B cell (primary cell): ENCODE measurements at regions not wholly inside any gene's neighbourhood (a gene's known extent, or its start where the extent isn't known, plus 50 kb on each side); places are given as distances from the start of the nearest gene placed in this dataset.

ENCODE experiments used
- ATAC-seq: fragments of 200-7000 bp; cut with Tn5 transposase; one replicate; pipeline ENCODE4 v1.10.0; 2021; ENCODE audit warnings: low read depth, mild to moderate bottlenecking, moderate number of reproducible peaks, moderate library complexity
- CTCF ChIA-PET: fragments of 350-600 bp; sonication (Branson Sonifier 250); formaldehyde crosslinking; loops from one replicate; lab custom pipeline; 2021; ENCODE audit warnings: antibody characterized with exemption, inconsistent platforms; lab: Charles Lee
- POLR2A ChIA-PET: fragments of 350-600 bp; sonication (Branson Sonifier 250); formaldehyde crosslinking; loops from one replicate; lab custom pipeline; 2021; ENCODE audit warnings: antibody characterized with exemption; lab: Charles Lee
- DNase-seq: peaks from one replicate; pipeline ENCODE4 v3.0.0; 2013
- H2AFZ ChIP-seq: 2 replicates; pipeline ENCODE4 v1.6.1; 2012; ENCODE audit warnings: mild to moderate bottlenecking, low read depth, low read length; ENCODE audit not compliant: insufficient read depth, poor library complexity, severe bottlenecking
- H3K27ac ChIP-seq, 2 donors: 1 replicate in 1 of 2; 2 replicates in 1 of 2; pipeline ENCODE4 v1.5.1; 2012 to 2013; ENCODE audit warnings: low read length in 2 of 2, mild to moderate bottlenecking in 2 of 2, moderate library complexity in 1 of 2
- H3K27me3 ChIP-seq, 4 experiments: fragments of 200-600 bp in 1 of 4; sonication (generic) in 1 of 4; replicated peaks in 1 of 4; 1 replicate in 2 of 4; 2 replicates in 2 of 4; pipeline versions ENCODE4 v1.6.1 to v1.7.0; 2013 to 2016; ENCODE audit warnings: low read length in 3 of 4, mild to moderate bottlenecking in 2 of 4, mixed read lengths in 1 of 4, moderate library complexity in 1 of 4; ENCODE audit not compliant: insufficient read depth in 4 of 4, control insufficient read depth in 3 of 4; ENCODE audit errors: control extremely low read depth in 1 of 4
- H3K36me3 ChIP-seq, 2 experiments: replicated peaks in 1 of 2; 1 replicate in 1 of 2; 2 replicates in 1 of 2; pipeline versions ENCODE4 v1.6.1 to v1.7.1; 2013; ENCODE audit warnings: low read length in 1 of 2; ENCODE audit not compliant: insufficient read depth in 2 of 2, control insufficient read depth in 1 of 2; ENCODE audit errors: control extremely low read depth in 1 of 2, extremely low read depth in 1 of 2
- H3K4me1 ChIP-seq, 2 donors: fragments of 200-600 bp in 1 of 2; sonication (generic) in 1 of 2; 1 replicate in 1 of 2; 2 replicates in 1 of 2; pipeline versions ENCODE4 v1.5.1 to v1.6.1; 2013 to 2017; ENCODE audit warnings: low read length in 2 of 2; ENCODE audit not compliant: control insufficient read depth in 2 of 2, insufficient read depth in 2 of 2
- H3K4me2 ChIP-seq: replicated peaks from 2 replicates; pipeline ENCODE3; 2012; ENCODE audit warnings: mild to moderate bottlenecking, low read depth, low read length; ENCODE audit not compliant: poor library complexity, severe bottlenecking
- H3K4me3 ChIP-seq, 5 experiments: fragments of 200-600 bp in 1 of 5; sonication (generic) in 1 of 5; 1 replicate in 3 of 5; 2 replicates in 2 of 5; pipeline versions ENCODE4 v1.5.1 to v1.7.0; 2011 to 2016; ENCODE audit warnings: low read length in 4 of 5, mild to moderate bottlenecking in 4 of 5, low read depth in 2 of 5, control low read depth in 1 of 5, moderate library complexity in 1 of 5; ENCODE audit not compliant: insufficient read depth in 1 of 5; ENCODE audit errors: control extremely low read depth in 1 of 5, extremely low read depth in 1 of 5
- H3K79me2 ChIP-seq: fragments of 200-600 bp; sonication (generic); one replicate; pipeline ENCODE4 v1.6.0; 2016; ENCODE audit warnings: low read length; ENCODE audit not compliant: control insufficient read depth, insufficient read depth
- H3K9ac ChIP-seq: fragments of 200-600 bp; sonication (generic); 2 replicates; pipeline ENCODE4 v1.6.1; 2017; ENCODE audit warnings: mild to moderate bottlenecking, low read length, moderate library complexity
- H3K9me3 ChIP-seq, 3 donors: one replicate each; pipeline versions ENCODE4 v1.6.1 to v1.7.1; 2013; ENCODE audit warnings: low read length in 2 of 3; ENCODE audit not compliant: control insufficient read depth in 2 of 3, insufficient read depth in 1 of 3; ENCODE audit errors: control extremely low read depth in 1 of 3
- H4K20me1 ChIP-seq: 2 replicates; pipeline ENCODE4 v1.6.0; 2012; ENCODE audit warnings: mild to moderate bottlenecking, low read length; ENCODE audit not compliant: insufficient read depth, control insufficient read depth, poor library complexity, severe bottlenecking
- H3K27ac Mint-ChIP-seq: one replicate; pipeline ENCODE4 v1.8.0; 2021; ENCODE audit warnings: mixed read lengths
- H3K27me3 Mint-ChIP-seq: one replicate; pipeline ENCODE4 v1.8.0; 2021; ENCODE audit warnings: mixed read lengths
- H3K4me1 Mint-ChIP-seq: one replicate; pipeline ENCODE4 v1.8.0; 2021; ENCODE audit warnings: mixed read lengths
- H3K4me3 Mint-ChIP-seq: one replicate; pipeline ENCODE4 v1.8.0; 2021; ENCODE audit warnings: mixed read lengths
- H3K9me3 Mint-ChIP-seq: one replicate; pipeline ENCODE4 v1.8.0; 2022; ENCODE audit warnings: mixed read lengths; ENCODE audit not compliant: insufficient read depth
- EZH2 ChIP-seq: IDR thresholded peaks from 2 replicates; pipeline ENCODE4 v1.6.1; 2012; ENCODE audit warnings: borderline replicate concordance, low read depth, mild to moderate bottlenecking, moderate library complexity, low read length; ENCODE audit not compliant: insufficient read depth, poor library complexity, severe bottlenecking
- WGBS: methylation state at CpG from one replicate; pipeline ENCODE4 v1.1.5; 2013; ENCODE audit warnings: missing lambda C conversion rate; ENCODE audit not compliant: insufficient coverage; 5-methylcytosine and 5-hydroxymethylcytosine counted together
- intact Hi-C: fragments of 100-400 bp; cut with micrococcal nuclease; formaldehyde crosslinking; loops from one replicate; pipeline ENCODE4 v1.10.0; 2022
- TF ChIP-seq, protein P1 (sequence below): fragments of 200-600 bp; IDR thresholded peaks from one replicate; pipeline ENCODE4 v1.8.0; 2022; ENCODE audit warnings: antibody characterized with exemption, mild to moderate bottlenecking

DNA sequence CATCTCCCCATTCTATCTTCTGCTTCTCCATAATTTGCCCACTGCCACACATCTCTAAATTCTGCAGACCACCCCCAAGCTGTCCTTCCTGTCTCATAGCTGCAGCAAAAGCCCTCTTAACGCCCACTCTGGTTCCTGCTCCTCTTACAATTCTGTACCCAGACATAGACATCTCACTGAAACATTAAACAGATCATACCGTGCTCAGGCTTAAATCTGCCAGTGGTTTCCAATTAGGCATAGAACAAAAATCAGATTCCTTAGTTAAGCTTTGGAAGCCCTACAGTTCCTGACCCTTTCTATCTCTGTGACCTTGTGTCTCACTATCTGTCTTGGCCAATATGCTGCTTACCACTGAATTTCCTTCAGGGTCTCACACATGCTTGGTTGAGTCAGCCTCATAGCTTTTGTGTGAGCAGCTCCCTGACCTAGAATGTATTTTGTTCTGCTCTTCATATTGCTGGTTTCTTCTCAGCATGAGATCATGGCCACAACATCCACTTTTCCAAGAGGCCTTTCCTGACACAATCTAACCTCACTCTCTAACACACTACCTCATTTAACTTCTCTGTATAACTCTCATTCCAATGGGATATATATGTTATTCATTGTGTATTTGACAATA, 749.7 kb downstream of the MAFB start:
- Histone ChIP-seq H3K36me3 (no peaks in the 10 kb centered on the region), H4K20me1 (no peaks in the 10 kb centered on the region), H3K79me2 (no peaks in the 10 kb centered on the region), H3K4me1 (no peaks in the 10 kb centered on the region), H3K9ac (no peak overlapping the region), H3K4me3 (no peak overlapping the region), H3K9me3 (no peaks in the 10 kb centered on the region), H2AFZ (no peak overlapping the region), H3K27me3 (no peaks in the 10 kb centered on the region), H3K27ac (no peak overlapping the region), H3K4me2 (no peak overlapping the region)
- H3K4me1 Mint-ChIP-seq: no peaks in the 10 kb centered on the region
- CTCF ChIA-PET: no interaction called here
- H3K4me3 Mint-ChIP-seq: no peak overlapping the region
- H3K27ac Mint-ChIP-seq: no peak overlapping the region
- intact Hi-C loops: no loop called here
- TF ChIP-seq, protein P1, sequence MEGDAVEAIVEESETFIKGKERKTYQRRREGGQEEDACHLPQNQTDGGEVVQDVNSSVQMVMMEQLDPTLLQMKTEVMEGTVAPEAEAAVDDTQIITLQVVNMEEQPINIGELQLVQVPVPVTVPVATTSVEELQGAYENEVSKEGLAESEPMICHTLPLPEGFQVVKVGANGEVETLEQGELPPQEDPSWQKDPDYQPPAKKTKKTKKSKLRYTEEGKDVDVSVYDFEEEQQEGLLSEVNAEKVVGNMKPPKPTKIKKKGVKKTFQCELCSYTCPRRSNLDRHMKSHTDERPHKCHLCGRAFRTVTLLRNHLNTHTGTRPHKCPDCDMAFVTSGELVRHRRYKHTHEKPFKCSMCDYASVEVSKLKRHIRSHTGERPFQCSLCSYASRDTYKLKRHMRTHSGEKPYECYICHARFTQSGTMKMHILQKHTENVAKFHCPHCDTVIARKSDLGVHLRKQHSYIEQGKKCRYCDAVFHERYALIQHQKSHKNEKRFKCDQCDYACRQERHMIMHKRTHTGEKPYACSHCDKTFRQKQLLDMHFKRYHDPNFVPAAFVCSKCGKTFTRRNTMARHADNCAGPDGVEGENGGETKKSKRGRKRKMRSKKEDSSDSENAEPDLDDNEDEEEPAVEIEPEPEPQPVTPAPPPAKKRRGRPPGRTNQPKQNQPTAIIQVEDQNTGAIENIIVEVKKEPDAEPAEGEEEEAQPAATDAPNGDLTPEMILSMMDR: no peak
- no peak for TF ChIP-seq EZH2
- 83% methylated on average over 2 of the region's 2 CpGs for WGBS
- ATAC-seq (no peak), DNase-seq (no peak)
- POLR2A ChIA-PET: no interaction called here
- H3K9me3 Mint-ChIP-seq: no peaks in the 10 kb centered on the region
- peaks cover 24% of the 10 kb centered on the region for H3K27me3 Mint-ChIP-seq

DNA sequence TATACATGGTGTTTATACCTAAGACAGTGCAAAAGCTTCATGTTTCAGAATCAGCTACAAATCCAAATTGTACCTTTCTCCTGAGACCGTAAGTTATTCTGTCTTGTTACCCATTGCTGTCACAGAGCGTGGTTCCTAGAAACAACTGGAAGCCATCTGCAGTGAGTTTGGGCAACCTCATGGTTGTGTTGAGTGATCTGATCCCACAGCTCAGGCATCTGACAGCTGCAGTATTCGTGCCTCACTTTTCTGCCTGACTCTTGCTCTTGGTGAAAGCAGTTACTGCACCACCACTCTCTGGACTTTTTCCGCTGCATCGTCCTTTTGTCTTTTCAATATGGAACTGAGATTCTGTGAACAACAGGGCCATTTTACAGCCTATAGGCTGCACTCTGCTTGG, 752.6 kb downstream of the MAFB start:
- Histone ChIP-seq H3K4me3 (no peak overlapping the region), H3K9ac (no peak overlapping the region), H3K79me2 (no peaks in the 10 kb centered on the region), H3K36me3 (no peaks in the 10 kb centered on the region), H3K27me3 (no peaks in the 10 kb centered on the region), H3K4me1 (no peaks in the 10 kb centered on the region), H3K9me3 (no peaks in the 10 kb centered on the region), H2AFZ (no peak overlapping the region), H4K20me1 (no peaks in the 10 kb centered on the region), H3K4me2 (no peak overlapping the region), H3K27ac (no peak overlapping the region)
- Mint-ChIP-seq H3K9me3 (no peaks in the 10 kb centered on the region), H3K27ac (no peak overlapping the region), H3K27me3 (peaks cover 19% of the 10 kb centered on the region), H3K4me1 (no peaks in the 10 kb centered on the region), H3K4me3 (no peak overlapping the region)
- CTCF ChIA-PET: no interaction called here
- DNase-seq (no peak), ATAC-seq (no peak)
- TF ChIP-seq, protein P1: no peak
- no peak for TF ChIP-seq EZH2
- POLR2A ChIA-PET: no interaction called here
- 100% methylated on average over 4 of the region's 5 CpGs for WGBS
- intact Hi-C loops: no loop called here
